Choroid plexus epithelial cell (primary cell): ENCODE measurements at regions not wholly inside any gene's neighbourhood (a gene's known extent, or its start where the extent isn't known, plus 50 kb on each side); places are given as distances from the start of the nearest gene placed in this dataset.
A peak's percentile ranks its signal among the peaks of the same experiment; 100 is the strongest.

Experiments
- DNase-seq: peaks from one replicate; pipeline ENCODE4 v3.0.0-alpha.2; 2010; ENCODE audit warnings: low read depth
- H3K4me3 ChIP-seq: 2 replicates; pipeline ENCODE4 v1.5.1; 2011; ENCODE audit warnings: low read depth, mild to moderate bottlenecking, control low read depth, low read length, moderate library complexity
- CTCF ChIP-seq: conservative IDR thresholded peaks from 2 replicates; pipeline ENCODE4 v1.5.1; 2011; ENCODE audit warnings: low read depth, mild to moderate bottlenecking, control low read depth, inconsistent platforms, low read length, moderate library complexity

GRCh38 chr7:68853254-68853653 lies 745.0 kb upstream of the AUTS2 start:
- no peak overlapping the region for H3K4me3 ChIP-seq
- no peak for TF ChIP-seq CTCF
- DNase-seq: no peak

GRCh38 chr7:68857571-68857970 lies 740.7 kb upstream of the AUTS2 start:
- no peak for DNase-seq
- no peak overlapping the region for H3K4me3 ChIP-seq
- no peak for TF ChIP-seq CTCF

GRCh38 chr7:68858497-68858896 lies 739.8 kb upstream of the AUTS2 start:
- no peak overlapping the region for H3K4me3 ChIP-seq
- no peak for DNase-seq
- no peak for TF ChIP-seq CTCF

- no peak overlapping the region for H3K4me3 ChIP-seq
- TF ChIP-seq CTCF: no peak
- DNase-seq: no peak
Observed at GRCh38 chr7:68861171-68861570, 737.1 kb upstream of the AUTS2 start.

GRCh38 chr7:68862261-68862660 lies 736.0 kb upstream of the AUTS2 start:
- no peak overlapping the region for H3K4me3 ChIP-seq
- no peak for DNase-seq
- TF ChIP-seq CTCF: no peak

- DNase-seq: no peak
- TF ChIP-seq CTCF: no peak
- H3K4me3 ChIP-seq: no peak overlapping the region
Observed at GRCh38 chr7:68862736-68863135, 735.5 kb upstream of the AUTS2 start.

- DNase-seq: peak; percentile 4
Observed at GRCh38 chr7:68865351-68866199, 732.7 kb upstream of the AUTS2 start.

More at GRCh38 chr7:68865351-68866199, 732.7 kb upstream of the AUTS2 start:
- no peak for TF ChIP-seq CTCF
- H3K4me3 ChIP-seq: no peak overlapping the region
